Osteocyte (in vitro differentiated cells): ENCODE measurements at regions not wholly inside any gene's neighbourhood (a gene's known extent, or its start where the extent isn't known, plus 50 kb on each side); places are given as distances from the start of the nearest gene placed in this dataset.

ENCODE experiments used
- DNase-seq: peaks from one replicate; pipeline ENCODE4 v3.0.0; 2021; ENCODE audit warnings: mixed read lengths; ENCODE audit not compliant: unreplicated experiment; ENCODE audit errors: extremely low spot score
- H3K27ac Mint-ChIP-seq: one replicate; pipeline ENCODE4 v1.8.0; 2021; ENCODE audit warnings: mild to moderate bottlenecking, mixed read lengths; ENCODE audit not compliant: unreplicated experiment
- H3K27me3 Mint-ChIP-seq: one replicate; pipeline ENCODE4 v1.8.0; 2021; ENCODE audit warnings: mixed read lengths; ENCODE audit not compliant: unreplicated experiment
- H3K36me3 Mint-ChIP-seq: one replicate; pipeline ENCODE4 v1.8.0; 2021; ENCODE audit warnings: mixed read lengths; ENCODE audit not compliant: unreplicated experiment
- H3K4me1 Mint-ChIP-seq: one replicate; pipeline ENCODE4 v1.8.0; 2021; ENCODE audit warnings: mixed read lengths; ENCODE audit not compliant: unreplicated experiment
- H3K4me3 Mint-ChIP-seq: one replicate; pipeline ENCODE4 v1.8.0; 2021; ENCODE audit warnings: mild to moderate bottlenecking, moderate library complexity, mixed read lengths; ENCODE audit not compliant: unreplicated experiment
- H3K9me3 Mint-ChIP-seq: one replicate; pipeline ENCODE4 v1.8.0; 2021; ENCODE audit warnings: mixed read lengths; ENCODE audit not compliant: unreplicated experiment
- CTCF ChIP-seq: fragments of 200-600 bp; sonication (generic); IDR thresholded peaks from 2 replicates; pipeline ENCODE4 v1.5.0; 2021; ENCODE audit warnings: antibody characterized with exemption, mild to moderate bottlenecking, moderate library complexity

- peak; percentile 68 for DNase-seq
- H3K27me3 Mint-ChIP-seq = peaks cover 67% of the 10 kb centered on the region
- H3K9me3 Mint-ChIP-seq = no peaks in the 10 kb centered on the region
- no peak overlapping the region for H3K4me3 Mint-ChIP-seq
- no peaks in the 10 kb centered on the region for H3K36me3 Mint-ChIP-seq
- no peaks in the 10 kb centered on the region for H3K4me1 Mint-ChIP-seq
- TF ChIP-seq CTCF = no peak
- no peak overlapping the region for H3K27ac Mint-ChIP-seq
These were observed 67.3 kb upstream of the SH3RF3 start for GRCh38 chr2:109061736-109062135.

GRCh38 chr2:109060496-109060895 is 68.5 kb upstream of the SH3RF3 start:
- Mint-ChIP-seq H3K9me3 (no peaks in the 10 kb centered on the region), H3K27me3 (peaks cover 74% of the 10 kb centered on the region), H3K27ac (no peak overlapping the region), H3K36me3 (no peaks in the 10 kb centered on the region), H3K4me3 (no peak overlapping the region), H3K4me1 (no peaks in the 10 kb centered on the region)
- no peak for TF ChIP-seq CTCF
- peak; percentile 56 for DNase-seq

- no peak for DNase-seq
- Mint-ChIP-seq H3K36me3 (no peaks in the 10 kb centered on the region), H3K27me3 (peaks cover 67% of the 10 kb centered on the region), H3K27ac (no peak overlapping the region), H3K4me3 (no peak overlapping the region), H3K4me1 (no peaks in the 10 kb centered on the region), H3K9me3 (no peaks in the 10 kb centered on the region)
- no peak for TF ChIP-seq CTCF
These were observed 69.4 kb upstream of the SH3RF3 start for GRCh38 chr2:109059474-109060165.

GRCh38 chr2:109058802-109059201 is 69.8 kb upstream of the EDAR start:
- peak; percentile 64 for DNase-seq
- TF ChIP-seq CTCF = no peak
- Mint-ChIP-seq H3K4me3 (no peak overlapping the region), H3K4me1 (no peaks in the 10 kb centered on the region), H3K27ac (no peak overlapping the region), H3K36me3 (no peaks in the 10 kb centered on the region), H3K27me3 (peaks cover 66% of the 10 kb centered on the region), H3K9me3 (no peaks in the 10 kb centered on the region)

GRCh38 chr2:109058191-109058632 is 69.2 kb upstream of the EDAR start:
- no peaks in the 10 kb centered on the region for H3K4me1 Mint-ChIP-seq
- peak; percentile 36 for DNase-seq
- peaks cover 66% of the 10 kb centered on the region for H3K27me3 Mint-ChIP-seq
- H3K4me3 Mint-ChIP-seq = no peak overlapping the region
- no peaks in the 10 kb centered on the region for H3K36me3 Mint-ChIP-seq
- no peak overlapping the region for H3K27ac Mint-ChIP-seq
- TF ChIP-seq CTCF = no peak
- no peaks in the 10 kb centered on the region for H3K9me3 Mint-ChIP-seq
